HUES6 (cell line): ENCODE measurements at regions not wholly inside any gene's neighbourhood (a gene's known extent, or its start where the extent isn't known, plus 50 kb on each side); places are given as distances from the start of the nearest gene placed in this dataset.
"Not testable (repeated sequence)": the region's sequence is repeated elsewhere in the genome, so short reads cannot be mapped to it uniquely, and the experiment has no call there.

ENCODE experiments used
- H3K27ac ChIP-seq: 2 replicates; pipeline ENCODE4 v1.7.0; 2013; ENCODE audit warnings: low read depth, mild to moderate bottlenecking, low read length, inconsistent platforms
- H3K27me3 ChIP-seq: 2 replicates; pipeline ENCODE4 v1.6.1; 2013; ENCODE audit warnings: low read length; ENCODE audit not compliant: control insufficient read depth, insufficient read depth
- H3K36me3 ChIP-seq: 2 replicates; pipeline ENCODE4 v1.6.1; 2013; ENCODE audit warnings: low read length; ENCODE audit not compliant: control insufficient read depth, insufficient read depth
- H3K4me1 ChIP-seq: 2 replicates; pipeline ENCODE4 v1.6.1; 2013; ENCODE audit warnings: low read length; ENCODE audit not compliant: control insufficient read depth, insufficient read depth
- H3K4me3 ChIP-seq: 2 replicates; pipeline ENCODE4 v1.5.1; 2013; ENCODE audit warnings: low read depth, low read length
- H3K9ac ChIP-seq: one replicate; pipeline ENCODE4 v1.6.1; 2013; ENCODE audit warnings: mild to moderate bottlenecking, low read length
- H3K9me3 ChIP-seq: 2 replicates; pipeline ENCODE4 v1.6.1; 2013; ENCODE audit warnings: low read depth, low read length; ENCODE audit not compliant: control insufficient read depth, insufficient read depth

DNA sequence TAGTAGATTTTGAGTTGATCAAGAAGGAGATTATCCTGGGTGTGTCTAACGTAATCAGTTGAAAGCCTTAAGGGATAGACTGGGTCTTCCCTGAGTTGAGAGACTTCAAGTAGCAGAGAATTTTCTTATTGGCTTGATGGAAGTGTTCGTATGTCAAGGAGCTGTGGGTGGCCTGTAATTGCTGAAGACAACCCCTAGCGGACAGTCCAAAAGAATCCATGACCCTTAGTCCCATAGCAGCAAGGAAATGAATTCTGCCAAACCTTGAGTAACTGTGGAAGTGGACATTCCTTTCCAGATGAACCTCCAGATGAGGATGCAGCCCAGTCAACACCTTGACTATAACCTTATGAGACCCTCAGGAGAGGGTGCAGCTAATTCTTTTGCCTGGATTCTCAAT lies 786.3 kb downstream of the SOCS6 start:
- peaks cover 12% of the 10 kb centered on the region; the same call in 1 of the 2 replicates for H3K27me3 ChIP-seq
- H3K9me3 ChIP-seq, result no peaks in the 10 kb centered on the region
- H3K4me1 ChIP-seq, result no peaks in the 10 kb centered on the region
- no peak overlapping the region for H3K27ac ChIP-seq
- no peak overlapping the region for H3K4me3 ChIP-seq
- H3K9ac ChIP-seq, result no peak overlapping the region
- no peaks in the 10 kb centered on the region for H3K36me3 ChIP-seq

DNA sequence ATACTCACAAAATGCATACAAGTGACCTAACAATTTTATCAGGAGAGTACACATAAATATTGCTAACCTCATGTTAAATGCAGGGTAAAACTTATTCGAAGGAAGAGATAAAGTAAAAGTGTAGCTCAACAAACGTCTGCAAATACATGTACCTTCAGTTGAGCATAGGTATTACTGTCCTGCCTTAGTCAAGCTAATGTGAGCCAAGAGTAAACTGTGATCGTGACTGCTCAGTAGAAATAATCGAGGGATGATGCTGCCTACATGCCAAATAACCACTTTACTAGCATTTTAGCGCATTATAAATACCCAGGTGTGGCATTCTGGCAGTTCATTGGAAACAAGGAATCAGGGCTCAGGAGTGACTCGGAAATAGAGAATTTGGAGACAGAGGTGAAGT lies 779.5 kb downstream of the SOCS6 start:
- Histone ChIP-seq H3K27me3 (no peaks in the 10 kb centered on the region; the same call in 1 of the 2 replicates), H3K9ac (no peak overlapping the region), H3K36me3 (no peaks in the 10 kb centered on the region), H3K27ac (no peak overlapping the region), H3K4me3 (no peak overlapping the region), H3K9me3 (no peaks in the 10 kb centered on the region), H3K4me1 (no peaks in the 10 kb centered on the region)

DNA sequence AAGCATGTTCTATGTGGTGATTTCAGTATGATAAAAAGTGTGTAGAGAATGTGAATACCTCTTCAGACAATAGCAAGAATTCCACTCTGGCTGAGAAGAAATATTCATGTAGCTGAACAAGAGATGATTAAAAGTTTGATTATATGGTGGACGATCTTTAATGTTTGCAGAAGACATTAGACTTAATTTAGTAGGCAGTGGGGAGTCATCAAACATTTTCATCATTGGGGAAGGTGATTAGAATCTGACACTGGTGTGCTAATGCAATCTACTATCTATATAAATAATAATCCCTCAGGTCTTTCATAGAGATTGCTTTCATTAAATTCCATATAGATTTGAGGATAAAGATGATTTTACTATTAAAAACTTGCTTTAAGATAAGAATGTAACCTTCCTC lies 761.0 kb downstream of the SOCS6 start:
- no peak overlapping the region for H3K4me3 ChIP-seq
- H3K9me3 ChIP-seq, result no peaks in the 10 kb centered on the region
- H3K27me3 ChIP-seq, result no peaks in the 10 kb centered on the region
- H3K27ac ChIP-seq, result no peak overlapping the region
- H3K4me1 ChIP-seq, result no peaks in the 10 kb centered on the region
- no peak overlapping the region for H3K9ac ChIP-seq
- H3K36me3 ChIP-seq, result no peaks in the 10 kb centered on the region

DNA sequence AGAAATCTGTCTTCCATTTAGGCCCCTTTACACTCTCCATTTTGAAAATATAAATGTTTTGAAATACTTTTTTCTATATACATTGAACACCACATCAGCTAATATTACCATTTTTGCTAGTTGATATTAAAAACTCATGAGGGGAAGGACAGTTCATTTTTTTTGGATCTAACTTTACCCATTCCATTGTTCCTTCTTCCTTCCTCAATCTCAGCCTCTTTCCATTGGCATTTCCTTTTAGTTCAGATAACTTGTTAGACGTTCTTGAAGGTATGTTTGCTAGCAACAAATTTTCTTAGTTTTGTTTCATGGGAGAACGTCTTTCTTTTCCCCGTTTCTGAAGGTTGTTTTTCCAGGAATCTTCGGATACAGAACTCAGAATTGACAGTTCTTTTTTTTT lies 759.0 kb downstream of the SOCS6 start:
- Histone ChIP-seq H3K4me1 (no peaks in the 10 kb centered on the region), H3K27ac (no peak overlapping the region), H3K27me3 (no peaks in the 10 kb centered on the region), H3K9ac (no peak overlapping the region), H3K9me3 (no peaks in the 10 kb centered on the region), H3K4me3 (no peak overlapping the region), H3K36me3 (no peaks in the 10 kb centered on the region)

DNA sequence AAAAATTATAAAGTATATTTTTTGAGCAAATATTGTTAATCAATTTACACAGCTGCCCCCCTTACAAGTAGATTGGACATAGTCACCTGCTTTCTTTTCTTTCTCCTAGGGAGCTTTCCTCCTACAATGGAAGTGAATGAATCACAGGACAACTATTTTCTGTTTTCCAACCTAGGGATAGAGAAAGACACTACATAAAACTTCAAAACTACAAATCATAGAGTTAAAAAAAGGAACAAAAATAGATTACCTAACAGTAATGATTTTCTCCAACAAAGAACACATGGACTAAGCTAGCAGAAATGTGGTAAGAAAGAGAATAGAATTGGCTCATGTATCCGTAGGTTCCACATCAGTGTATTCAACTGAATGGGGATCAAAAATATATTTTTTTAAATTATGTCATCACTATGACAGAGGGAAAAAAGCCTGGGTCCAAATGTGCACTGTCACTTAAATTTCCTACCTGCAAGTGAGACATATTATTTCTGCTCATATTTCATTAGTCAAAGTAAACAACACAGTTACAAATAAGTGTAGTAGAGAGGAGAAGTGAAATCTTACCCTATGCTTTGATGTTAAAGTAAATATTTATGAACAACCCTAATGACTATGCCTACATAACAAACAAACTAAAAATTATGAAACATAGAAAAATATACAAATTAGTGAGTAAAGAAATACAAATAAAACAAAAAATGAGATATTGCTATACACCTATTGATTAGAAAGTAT lies 756.7 kb downstream of the SOCS6 start:
- no peaks in the 10 kb centered on the region for H3K9me3 ChIP-seq

DNA sequence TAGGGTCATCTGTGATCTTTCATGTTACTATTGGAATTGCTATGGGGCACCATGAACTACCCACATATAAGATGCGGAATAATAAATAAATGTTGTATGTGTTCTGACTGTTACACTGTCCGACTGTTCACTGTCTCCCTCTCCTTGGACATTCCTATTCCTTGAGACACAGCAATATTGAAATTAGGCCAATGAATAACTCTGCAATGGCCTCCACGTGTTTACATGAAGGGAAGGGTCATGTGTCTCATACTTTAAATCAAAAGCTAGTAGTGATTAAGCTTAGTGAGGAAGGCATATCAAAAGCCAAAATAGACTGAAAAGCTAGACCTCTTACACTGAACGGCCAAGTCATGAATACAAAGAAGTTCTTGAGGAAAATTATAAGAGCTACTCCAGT lies 751.3 kb downstream of the SOCS6 start:
- Histone ChIP-seq H3K9me3 (no peaks in the 10 kb centered on the region), H3K36me3 (no peaks in the 10 kb centered on the region), H3K9ac (no peak overlapping the region), H3K4me1 (no peaks in the 10 kb centered on the region), H3K27ac (no peak overlapping the region), H3K27me3 (no peaks in the 10 kb centered on the region), H3K4me3 (no peak overlapping the region)

More for the DNA sequence above, 756.7 kb downstream of the SOCS6 start:
- H3K27me3 ChIP-seq, result no peaks in the 10 kb centered on the region
- no peaks in the 10 kb centered on the region for H3K4me1 ChIP-seq
- no peak overlapping the region for H3K27ac ChIP-seq
- no peak overlapping the region for H3K9ac ChIP-seq
- H3K4me3 ChIP-seq, result no peak overlapping the region
- H3K36me3 ChIP-seq, result no peaks in the 10 kb centered on the region

DNA sequence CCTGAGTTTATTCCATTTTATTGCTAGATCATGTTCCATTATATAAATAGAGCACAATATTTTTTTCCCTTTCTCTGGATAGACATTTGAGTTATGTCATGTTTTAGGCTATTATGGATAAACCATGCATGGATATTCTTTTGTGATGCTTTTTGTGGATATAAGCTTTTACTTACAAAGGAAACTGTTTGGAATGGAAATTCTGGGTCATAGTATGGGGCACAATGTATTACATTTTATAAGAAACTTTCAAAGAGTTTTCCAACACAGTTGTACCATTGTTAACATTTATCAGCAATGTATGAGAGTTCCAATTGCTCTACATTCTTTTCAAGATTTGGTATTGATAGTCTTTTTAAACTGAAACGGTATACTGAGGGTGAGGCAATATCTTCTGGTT lies 749.4 kb downstream of the SOCS6 start:
- H3K9ac ChIP-seq, result no peak overlapping the region
- no peak overlapping the region for H3K4me3 ChIP-seq
- H3K4me1 ChIP-seq, result no peaks in the 10 kb centered on the region
- H3K27me3 ChIP-seq, result no peaks in the 10 kb centered on the region
- no peak overlapping the region for H3K27ac ChIP-seq
- H3K36me3 ChIP-seq, result no peaks in the 10 kb centered on the region
- H3K9me3 ChIP-seq, result no peaks in the 10 kb centered on the region

DNA sequence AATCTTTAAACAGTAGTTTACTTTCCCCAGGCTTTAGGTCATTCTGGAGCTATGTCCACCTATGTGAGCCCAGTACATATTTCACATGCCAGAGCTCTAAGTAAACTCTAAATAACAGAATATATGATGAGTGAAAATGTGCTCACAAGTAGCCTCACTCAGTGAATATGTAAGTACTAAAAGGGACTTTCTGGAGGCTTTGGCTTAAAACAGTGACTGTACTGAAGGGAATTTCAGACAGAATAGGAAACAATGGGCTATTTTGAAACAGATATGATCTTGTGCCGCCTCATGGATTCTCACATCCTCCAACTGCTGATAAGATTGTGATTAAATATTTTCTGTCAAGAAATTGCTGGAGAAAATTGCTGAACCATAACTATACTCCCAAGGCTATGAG lies 747.9 kb downstream of the SOCS6 start:
- Histone ChIP-seq H3K9me3 (0 out of 2 replicates have a peak, but pooled peaks cover 3% of the 10 kb centered on the region), H3K4me1 (no peaks in the 10 kb centered on the region), H3K4me3 (no peak overlapping the region), H3K9ac (no peak overlapping the region), H3K27ac (no peak overlapping the region), H3K36me3 (no peaks in the 10 kb centered on the region), H3K27me3 (no peaks in the 10 kb centered on the region)

DNA sequence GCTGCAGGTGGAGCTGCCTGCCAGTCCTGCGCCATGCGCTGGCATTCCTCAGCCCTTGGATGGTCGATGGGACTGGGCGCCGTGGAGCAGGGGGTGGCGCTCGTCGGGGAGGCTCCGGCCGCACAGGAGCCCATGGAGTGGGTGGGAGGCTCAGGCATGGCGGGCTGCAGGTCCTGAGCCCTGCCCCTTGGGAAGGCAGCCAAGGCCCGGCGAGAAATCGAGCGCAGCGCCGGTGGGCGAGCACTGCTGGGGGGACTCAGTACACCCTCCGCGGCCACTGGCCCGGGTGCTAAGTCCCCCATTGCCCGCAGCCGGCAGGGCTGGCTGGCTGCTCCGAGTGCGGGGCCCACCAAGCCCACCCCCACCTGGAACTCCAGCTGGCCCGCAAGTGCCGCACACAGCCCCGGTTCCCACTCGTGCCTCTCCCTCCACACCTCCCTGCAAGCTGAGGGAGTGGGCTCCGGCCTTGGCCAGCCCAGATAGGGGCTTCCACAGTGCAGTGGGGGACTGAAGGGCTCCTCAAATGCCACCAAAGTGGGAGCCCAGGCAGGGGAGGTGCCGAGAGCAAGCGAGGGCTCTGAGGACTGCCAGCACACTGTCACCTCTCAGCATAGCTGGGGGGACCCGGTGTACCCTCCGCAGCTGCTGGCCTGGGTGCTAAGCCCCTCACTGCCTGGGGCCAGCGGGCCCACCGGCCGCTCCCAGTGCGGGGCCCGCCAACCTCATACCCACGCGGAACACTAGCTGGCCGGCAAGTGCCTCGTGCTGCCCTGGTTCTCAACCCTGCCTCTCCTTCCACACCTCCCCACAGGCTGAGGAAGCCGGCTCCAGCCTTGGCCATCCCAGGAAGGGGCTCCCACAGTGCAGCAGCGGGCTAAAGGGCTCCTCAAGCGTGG lies 742.7 kb downstream of the SOCS6 start:
- H3K9ac ChIP-seq, H3K4me1 ChIP-seq, H3K4me3 ChIP-seq, H3K27ac ChIP-seq, H3K36me3 ChIP-seq, H3K9me3 ChIP-seq, H3K27me3 ChIP-seq: not testable (repeated sequence)

DNA sequence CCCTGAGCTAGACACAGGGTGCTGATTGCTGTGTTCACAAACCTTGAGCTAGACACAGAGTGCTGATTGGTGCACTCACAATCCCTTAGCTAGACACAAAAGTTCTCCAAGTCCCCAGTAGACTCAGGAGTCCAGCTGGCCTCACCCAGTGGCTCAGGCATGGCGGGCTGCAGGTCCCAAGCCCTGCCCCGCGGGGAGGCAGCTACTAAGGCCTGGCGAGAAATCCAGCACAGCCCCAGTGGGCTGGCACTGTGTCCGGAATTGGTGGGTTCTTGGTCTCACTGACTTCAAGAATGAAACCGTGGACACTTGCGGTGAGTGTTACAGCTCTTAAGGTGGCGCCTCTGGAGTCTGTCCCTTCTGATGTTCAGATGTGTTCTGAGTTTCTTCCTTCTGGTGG lies 741.2 kb downstream of the SOCS6 start:
- H3K9me3 ChIP-seq, H3K36me3 ChIP-seq, H3K4me3 ChIP-seq, H3K9ac ChIP-seq, H3K27me3 ChIP-seq, H3K4me1 ChIP-seq, H3K27ac ChIP-seq: not testable (repeated sequence)

DNA sequence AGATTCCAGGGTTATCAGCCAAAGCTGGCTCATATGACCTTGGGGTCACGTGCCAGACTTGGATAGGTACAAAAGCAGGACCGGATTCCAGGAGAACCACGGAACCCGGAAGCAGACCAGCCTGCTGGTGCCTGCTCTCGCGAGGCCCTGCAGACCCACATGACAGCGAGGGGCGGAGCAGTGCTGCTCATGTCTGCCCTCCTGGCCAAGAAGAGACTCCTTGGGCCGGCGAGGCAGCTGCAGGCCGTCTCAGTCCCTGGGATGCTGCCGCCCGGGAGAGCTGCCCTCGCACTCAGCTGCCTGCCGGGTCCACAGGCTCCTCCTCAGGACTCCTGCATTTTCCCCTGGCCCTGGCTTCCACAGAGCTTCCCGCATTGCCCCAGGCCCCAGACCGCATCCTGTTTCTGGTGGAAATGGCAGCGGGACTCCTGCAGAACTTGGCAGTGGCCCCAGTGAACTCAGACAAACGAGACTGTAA lies 739.5 kb downstream of the SOCS6 start:
- no peak overlapping the region for H3K4me3 ChIP-seq
- H3K9me3 ChIP-seq, result peaks cover 6% of the 10 kb centered on the region; the same call in 1 of the 2 replicates
- no peak overlapping the region for H3K27ac ChIP-seq
- no peaks in the 10 kb centered on the region for H3K36me3 ChIP-seq
- no peak overlapping the region for H3K9ac ChIP-seq
- H3K27me3 ChIP-seq, result no peaks in the 10 kb centered on the region
- H3K4me1 ChIP-seq, result no peaks in the 10 kb centered on the region
